DOHH2 (cell line): ENCODE measurements at regions not wholly inside any gene's neighbourhood (a gene's known extent, or its start where the extent isn't known, plus 50 kb on each side); places are given as distances from the start of the nearest gene placed in this dataset.

Experiments used
- H3F3A ChIP-seq: fragments of 200-600 bp; sonication (generic), shearing (Covaris generic); 2 replicates; pipeline ENCODE4 v1.6.0; 2016; ENCODE audit warnings: antibody characterized with exemption, mild to moderate bottlenecking; ENCODE audit not compliant: control insufficient read depth, insufficient read depth
- H3K27ac ChIP-seq: fragments of 200-600 bp; sonication (generic); 2 replicates; pipeline ENCODE4 v1.5.1; 2014; ENCODE audit warnings: low read depth, mild to moderate bottlenecking, low read length, moderate library complexity
- H3K27me3 ChIP-seq: fragments of 200-600 bp; sonication (generic); 2 replicates; pipeline ENCODE4 v1.6.1; 2014; ENCODE audit warnings: mild to moderate bottlenecking, low read length, mixed read lengths; ENCODE audit not compliant: control insufficient read depth
- H3K36me3 ChIP-seq: fragments of 200-600 bp; sonication (generic); 2 replicates; pipeline ENCODE4 v1.6.1; 2014; ENCODE audit warnings: mild to moderate bottlenecking, low read length, moderate library complexity, mixed read lengths; ENCODE audit not compliant: control insufficient read depth
- H3K4me1 ChIP-seq: fragments of 200-600 bp; sonication (generic); 2 replicates; pipeline ENCODE4 v1.6.1; 2014; ENCODE audit warnings: mild to moderate bottlenecking, low read length, mixed read lengths; ENCODE audit not compliant: control insufficient read depth
- H3K4me2 ChIP-seq: fragments of 200-600 bp; sonication (generic); 2 replicates; pipeline ENCODE4 v1.6.0; 2014; ENCODE audit warnings: mild to moderate bottlenecking, low read length, moderate library complexity
- H3K4me3 ChIP-seq: fragments of 200-600 bp; sonication (generic); 2 replicates; pipeline ENCODE4 v1.5.1; 2014; ENCODE audit warnings: mild to moderate bottlenecking, low read length, mixed read lengths
- H3K79me2 ChIP-seq: fragments of 200-600 bp; sonication (generic); 2 replicates; pipeline ENCODE4 v1.6.1; 2014; ENCODE audit warnings: mild to moderate bottlenecking, low read length, mixed read lengths; ENCODE audit not compliant: control insufficient read depth
- H3K9me2 ChIP-seq: fragments of 200-600 bp; sonication (generic); replicated peaks from 2 replicates; pipeline ENCODE4 v1.6.1; 2014; ENCODE audit warnings: mild to moderate bottlenecking, low read length, mixed read lengths; ENCODE audit not compliant: control insufficient read depth
- H3K9me3 ChIP-seq: fragments of 200-600 bp; sonication (generic); 2 replicates; pipeline ENCODE4 v1.6.1; 2014; ENCODE audit warnings: antibody characterized with exemption, low read length, mixed read lengths; ENCODE audit not compliant: control insufficient read depth, insufficient read depth
- H4K20me1 ChIP-seq: fragments of 200-600 bp; sonication (generic); 2 replicates; pipeline ENCODE4 v1.6.0; 2014; ENCODE audit warnings: low read depth, mild to moderate bottlenecking, antibody characterized with exemption, low read length, moderate library complexity; ENCODE audit not compliant: control insufficient read depth, insufficient read depth
- CTCF ChIP-seq: fragments of 200-600 bp; sonication (generic); IDR thresholded peaks from one replicate; pipeline ENCODE4 v1.5.1; 2014; ENCODE audit warnings: antibody characterized with exemption, mild to moderate bottlenecking, low read depth, low read length; ENCODE audit not compliant: poor library complexity, severe bottlenecking
- EZH2phosphoT487 ChIP-seq: fragments of 200-600 bp; sonication (generic); IDR thresholded peaks from 2 replicates; pipeline ENCODE4 v1.6.1; 2017; ENCODE audit warnings: borderline replicate concordance, mild to moderate bottlenecking, antibody characterized with exemption, low read length, moderate library complexity, mixed read lengths

- H3K4me3 ChIP-seq, result no peak overlapping the region
- no peaks in the 10 kb centered on the region for H3K9me3 ChIP-seq
- no peaks in the 10 kb centered on the region for H4K20me1 ChIP-seq
- no peaks in the 10 kb centered on the region for H3K36me3 ChIP-seq
- H3K27ac ChIP-seq, result no peak overlapping the region
- no peaks in the 10 kb centered on the region for H3K27me3 ChIP-seq
- H3K79me2 ChIP-seq, result no peaks in the 10 kb centered on the region
- H3F3A ChIP-seq, result no peaks in the 10 kb centered on the region
- no peaks in the 10 kb centered on the region for H3K4me1 ChIP-seq
- H3K4me2 ChIP-seq, result no peak overlapping the region
- no peaks in the 10 kb centered on the region for H3K9me2 ChIP-seq
- no peak for TF ChIP-seq CTCF
- TF ChIP-seq EZH2phosphoT487, result no peak
These were observed 149.3 kb upstream of the CCNH start for GRCh38 chr5:87562068-87562467.

GRCh38 chr5:87560528-87560927 is 147.8 kb upstream of the CCNH start:
- Histone ChIP-seq H3K36me3 (no peaks in the 10 kb centered on the region), H3K79me2 (no peaks in the 10 kb centered on the region), H3K9me2 (no peaks in the 10 kb centered on the region), H3K4me1 (no peaks in the 10 kb centered on the region), H3F3A (no peaks in the 10 kb centered on the region), H3K27ac (no peak overlapping the region), H3K4me3 (no peak overlapping the region), H3K9me3 (no peaks in the 10 kb centered on the region), H3K27me3 (no peaks in the 10 kb centered on the region), H4K20me1 (no peaks in the 10 kb centered on the region), H3K4me2 (no peak overlapping the region)
- no peak for TF ChIP-seq CTCF
- no peak for TF ChIP-seq EZH2phosphoT487

GRCh38 chr5:87551911-87552310 is 139.2 kb upstream of the CCNH start:
- Histone ChIP-seq H3K4me1 (no peaks in the 10 kb centered on the region), H4K20me1 (no peaks in the 10 kb centered on the region), H3K9me2 (no peaks in the 10 kb centered on the region), H3K27ac (no peak overlapping the region), H3K4me3 (no peak overlapping the region), H3K79me2 (no peaks in the 10 kb centered on the region), H3K4me2 (no peak overlapping the region), H3K36me3 (no peaks in the 10 kb centered on the region), H3K27me3 (no peaks in the 10 kb centered on the region), H3K9me3 (no peaks in the 10 kb centered on the region), H3F3A (no peaks in the 10 kb centered on the region)
- TF ChIP-seq EZH2phosphoT487, result no peak
- no peak for TF ChIP-seq CTCF

GRCh38 chr5:87541676-87542075 is 128.9 kb upstream of the CCNH start:
- H3K36me3 ChIP-seq, result no peaks in the 10 kb centered on the region
- H3F3A ChIP-seq, result no peaks in the 10 kb centered on the region
- H3K4me3 ChIP-seq, result no peak overlapping the region
- H3K27ac ChIP-seq, result no peak overlapping the region
- H3K9me2 ChIP-seq, result no peaks in the 10 kb centered on the region
- H3K79me2 ChIP-seq, result no peaks in the 10 kb centered on the region
- no peak for TF ChIP-seq EZH2phosphoT487
- TF ChIP-seq CTCF, result no peak
- no peaks in the 10 kb centered on the region for H4K20me1 ChIP-seq
- no peak overlapping the region for H3K4me2 ChIP-seq
- no peaks in the 10 kb centered on the region for H3K4me1 ChIP-seq
- no peaks in the 10 kb centered on the region for H3K27me3 ChIP-seq
- no peaks in the 10 kb centered on the region for H3K9me3 ChIP-seq
